Smooth muscle cell (in vitro differentiated cells): ENCODE measurements at regions not wholly inside any gene's neighbourhood (a gene's known extent, or its start where the extent isn't known, plus 50 kb on each side); places are given as distances from the start of the nearest gene placed in this dataset.

Source experiments
- DNase-seq: peaks from one replicate; lab custom pipeline; 2025; ENCODE audit not compliant: unreplicated experiment; lab: John Stamatoyannopoulos, UW
- H2AFZ ChIP-seq: fragments of 200-600 bp; sonication (generic); 2 replicates; pipeline ENCODE4 v1.6.0; 2016; ENCODE audit warnings: antibody characterized with exemption, low read depth, mild to moderate bottlenecking
- H3F3A ChIP-seq: fragments of 200-600 bp; sonication (generic); 2 replicates; pipeline ENCODE4 v1.6.0; 2017; ENCODE audit warnings: antibody characterized with exemption, low read depth
- H3K27ac ChIP-seq: fragments of 200-600 bp; sonication (generic); 2 replicates; pipeline ENCODE4 v1.5.1; 2016; ENCODE audit warnings: low read depth, mild to moderate bottlenecking
- H3K27me3 ChIP-seq: fragments of 200-600 bp; sonication (generic); 2 replicates; pipeline ENCODE4 v1.6.1; 2016; ENCODE audit warnings: low read depth, mild to moderate bottlenecking
- H3K36me3 ChIP-seq: fragments of 200-600 bp; sonication (generic); 2 replicates; pipeline ENCODE4 v1.5.1; 2016; ENCODE audit warnings: low read depth
- H3K4me1 ChIP-seq: fragments of 200-600 bp; sonication (generic); 2 replicates; pipeline ENCODE4 v1.5.1; 2016; ENCODE audit warnings: low read depth
- H3K4me2 ChIP-seq: fragments of 200-600 bp; sonication (generic); 2 replicates; pipeline ENCODE4 v1.6.0; 2016; ENCODE audit warnings: mild to moderate bottlenecking
- H3K4me3 ChIP-seq: fragments of 200-600 bp; sonication (generic); 2 replicates; pipeline ENCODE4 v1.5.1; 2016; ENCODE audit warnings: mild to moderate bottlenecking
- H3K79me2 ChIP-seq: fragments of 200-600 bp; sonication (generic); 2 replicates; pipeline ENCODE4 v1.6.0; 2016; ENCODE audit warnings: low read depth, mild to moderate bottlenecking
- H3K9ac ChIP-seq: fragments of 200-600 bp; sonication (generic); 2 replicates; pipeline ENCODE4 v1.6.0; 2016; ENCODE audit warnings: low read depth
- H3K9me3 ChIP-seq: fragments of 200-600 bp; sonication (generic); replicated peaks from 2 replicates; pipeline ENCODE4 v1.5.1; 2016; ENCODE audit warnings: low read depth
- H4K20me1 ChIP-seq: fragments of 200-600 bp; sonication (generic); 2 replicates; pipeline ENCODE4 v1.6.0; 2016; ENCODE audit warnings: low read depth
- WGBS: methylation state at CpG from one replicate; pipeline ENCODE4 v1.1.7; 2016; ENCODE audit warnings: low lambda C conversion rate; 5-methylcytosine and 5-hydroxymethylcytosine counted together
- TF ChIP-seq, protein P1 (sequence below): fragments of 200-600 bp; sonication (generic); IDR thresholded peaks from 2 replicates; pipeline ENCODE4 v1.5.1; 2017; ENCODE audit warnings: borderline replicate concordance, mild to moderate bottlenecking, antibody characterized with exemption; ENCODE audit not compliant: insufficient read depth, poor library complexity, severe bottlenecking

DNA sequence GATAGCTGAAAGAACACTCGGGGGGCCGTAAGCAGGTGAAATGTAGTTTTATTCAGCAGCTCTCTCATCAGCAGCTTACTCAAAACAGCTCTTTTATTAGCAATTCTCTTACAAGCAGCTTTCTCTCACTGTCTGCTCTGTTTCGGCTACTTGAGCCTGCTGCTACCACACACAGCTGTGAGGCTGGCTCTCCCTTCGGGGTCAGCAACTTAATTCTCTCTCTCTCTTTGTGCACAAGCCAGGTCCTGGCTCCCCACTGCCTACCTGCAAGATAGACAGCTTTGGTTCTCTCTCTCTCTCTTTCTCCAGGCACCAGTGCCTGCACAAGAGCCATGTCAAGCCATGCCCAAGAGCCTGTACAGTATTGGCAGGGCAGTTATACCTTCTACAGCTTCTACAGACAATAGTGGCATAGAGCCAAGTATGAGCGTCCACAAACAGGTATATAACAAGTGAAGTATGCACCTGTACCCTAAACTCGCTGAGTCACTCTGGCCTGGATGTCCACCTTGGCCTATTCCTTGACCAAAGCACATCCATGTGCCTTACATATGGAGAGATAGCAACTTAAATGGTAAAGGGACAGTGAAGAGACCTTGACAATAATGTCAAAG lies 110.8 kb downstream of the MTNR1B start:
- TF ChIP-seq, protein P1, sequence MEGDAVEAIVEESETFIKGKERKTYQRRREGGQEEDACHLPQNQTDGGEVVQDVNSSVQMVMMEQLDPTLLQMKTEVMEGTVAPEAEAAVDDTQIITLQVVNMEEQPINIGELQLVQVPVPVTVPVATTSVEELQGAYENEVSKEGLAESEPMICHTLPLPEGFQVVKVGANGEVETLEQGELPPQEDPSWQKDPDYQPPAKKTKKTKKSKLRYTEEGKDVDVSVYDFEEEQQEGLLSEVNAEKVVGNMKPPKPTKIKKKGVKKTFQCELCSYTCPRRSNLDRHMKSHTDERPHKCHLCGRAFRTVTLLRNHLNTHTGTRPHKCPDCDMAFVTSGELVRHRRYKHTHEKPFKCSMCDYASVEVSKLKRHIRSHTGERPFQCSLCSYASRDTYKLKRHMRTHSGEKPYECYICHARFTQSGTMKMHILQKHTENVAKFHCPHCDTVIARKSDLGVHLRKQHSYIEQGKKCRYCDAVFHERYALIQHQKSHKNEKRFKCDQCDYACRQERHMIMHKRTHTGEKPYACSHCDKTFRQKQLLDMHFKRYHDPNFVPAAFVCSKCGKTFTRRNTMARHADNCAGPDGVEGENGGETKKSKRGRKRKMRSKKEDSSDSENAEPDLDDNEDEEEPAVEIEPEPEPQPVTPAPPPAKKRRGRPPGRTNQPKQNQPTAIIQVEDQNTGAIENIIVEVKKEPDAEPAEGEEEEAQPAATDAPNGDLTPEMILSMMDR: no peak
- Histone ChIP-seq H3K27ac (no peak overlapping the region), H3K4me1 (peaks cover 31% of the 10 kb centered on the region), H3K36me3 (no peaks in the 10 kb centered on the region), H2AFZ (no peak overlapping the region), H3K27me3 (no peaks in the 10 kb centered on the region), H3F3A (no peaks in the 10 kb centered on the region), H4K20me1 (no peaks in the 10 kb centered on the region), H3K9ac (no peak overlapping the region), H3K4me2 (no peak overlapping the region), H3K9me3 (no peaks in the 10 kb centered on the region), H3K4me3 (no peak overlapping the region), H3K79me2 (no peaks in the 10 kb centered on the region)
- 92% methylated on average over 6 of the region's 6 CpGs for WGBS
- DNase-seq: no peak

DNA sequence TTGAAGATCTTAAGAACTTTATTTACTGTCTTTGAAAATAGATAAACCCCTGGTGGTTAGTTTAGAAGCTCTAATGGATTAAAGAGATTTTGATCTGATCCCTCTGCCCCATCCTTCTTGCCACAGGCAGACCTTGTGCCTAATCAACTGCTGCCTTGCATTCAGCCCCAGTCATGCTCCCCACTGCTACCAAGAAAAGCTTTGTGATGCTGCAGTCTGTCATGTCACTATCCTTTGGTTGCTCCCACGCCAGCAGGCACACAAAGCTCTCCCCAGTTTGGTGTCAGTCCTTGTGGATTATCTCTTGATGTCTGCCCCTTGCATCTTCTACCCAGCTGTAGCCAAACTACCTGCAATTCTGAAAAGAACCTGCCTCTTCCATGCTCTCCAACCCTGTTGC lies 112.2 kb downstream of the MTNR1B start:
- H3K27ac ChIP-seq: no peak overlapping the region
- H3K36me3 ChIP-seq: no peaks in the 10 kb centered on the region
- H3K9me3 ChIP-seq: no peaks in the 10 kb centered on the region
- H3K9ac ChIP-seq: no peak overlapping the region
- no peak overlapping the region for H2AFZ ChIP-seq
- H3K4me3 ChIP-seq: no peak overlapping the region
- H4K20me1 ChIP-seq: no peaks in the 10 kb centered on the region
- no peaks in the 10 kb centered on the region for H3F3A ChIP-seq
- H3K4me1 ChIP-seq: peaks cover 35% of the 10 kb centered on the region
- H3K79me2 ChIP-seq: no peaks in the 10 kb centered on the region
- 80% methylated on average over 1 of the region's 1 CpG for WGBS
- H3K27me3 ChIP-seq: no peaks in the 10 kb centered on the region
- DNase-seq: no peak
- no peak overlapping the region for H3K4me2 ChIP-seq
- TF ChIP-seq, protein P1: no peak

DNA sequence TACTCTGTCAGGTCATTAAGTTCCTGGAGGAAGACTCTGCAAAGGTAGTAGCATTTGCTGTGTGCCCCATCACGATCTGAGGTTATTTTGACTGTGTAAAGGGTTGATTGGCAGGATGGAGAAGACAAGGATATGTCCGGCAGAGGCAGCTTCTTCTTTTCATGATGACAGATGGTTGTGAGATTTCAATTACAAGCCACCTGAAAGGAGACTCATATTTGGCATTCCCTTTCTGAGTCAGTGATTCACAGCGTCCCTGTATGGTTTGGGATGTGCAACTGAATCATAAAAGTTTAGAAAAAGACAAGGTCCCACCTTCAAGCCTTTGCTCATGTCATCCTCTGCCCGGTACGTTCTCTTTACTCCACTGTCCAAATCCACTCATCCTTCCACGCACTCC lies 113.4 kb downstream of the MTNR1B start:
- Histone ChIP-seq H3K36me3 (no peaks in the 10 kb centered on the region), H3K4me3 (no peak overlapping the region), H4K20me1 (no peaks in the 10 kb centered on the region), H2AFZ (no peak overlapping the region), H3K27ac (no peak overlapping the region), H3K79me2 (no peaks in the 10 kb centered on the region), H3K4me2 (no peak overlapping the region), H3K27me3 (no peaks in the 10 kb centered on the region), H3F3A (no peaks in the 10 kb centered on the region), H3K9ac (no peak overlapping the region), H3K9me3 (no peaks in the 10 kb centered on the region), H3K4me1 (peaks cover 35% of the 10 kb centered on the region)
- no peak for DNase-seq
- WGBS: 86% methylated on average over 6 of the region's 6 CpGs
- TF ChIP-seq, protein P1: no peak

DNA sequence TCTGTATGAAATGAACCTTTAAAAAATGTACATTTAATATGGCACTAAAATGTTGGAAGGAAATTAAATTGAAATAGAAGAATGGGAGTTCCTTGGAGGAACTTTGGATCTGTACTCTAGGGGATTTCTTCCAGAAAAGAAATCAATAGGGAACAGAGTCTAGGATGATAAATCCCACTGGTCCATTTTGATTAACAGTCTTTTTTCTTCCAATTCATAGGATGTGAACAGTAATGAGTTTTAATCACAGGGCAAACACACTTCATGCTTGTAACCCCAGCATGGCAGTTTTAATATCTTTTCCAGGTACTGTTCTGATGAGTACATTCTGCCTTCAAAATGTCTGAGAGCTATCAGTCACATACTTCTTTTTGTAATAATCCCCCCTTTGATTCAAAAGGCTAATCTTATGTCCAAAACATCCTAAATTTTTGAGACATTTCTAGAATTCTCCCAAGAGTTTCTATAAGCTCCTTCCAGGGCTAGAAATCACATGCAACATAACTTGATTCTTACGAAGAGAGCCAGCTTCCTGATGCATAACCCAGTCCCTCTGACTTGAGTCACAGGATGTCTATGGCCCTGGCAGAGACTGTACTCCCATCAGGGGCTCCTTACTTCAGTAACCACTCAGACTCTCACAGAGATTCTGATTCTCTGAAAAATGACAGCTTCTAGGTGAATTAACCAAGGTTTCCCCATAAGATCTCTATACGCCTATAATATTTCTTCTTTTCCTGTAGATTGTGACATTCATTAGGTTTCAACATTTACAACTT lies 112.9 kb downstream of the SLC36A4 start:
- Histone ChIP-seq H4K20me1 (no peaks in the 10 kb centered on the region), H3K4me3 (no peak overlapping the region), H3K9ac (no peak overlapping the region), H3K79me2 (no peaks in the 10 kb centered on the region), H3K4me1 (peaks cover 34% of the 10 kb centered on the region), H3K27me3 (no peaks in the 10 kb centered on the region), H3K36me3 (no peaks in the 10 kb centered on the region), H2AFZ (no peak overlapping the region), H3K4me2 (no peak overlapping the region), H3K9me3 (no peaks in the 10 kb centered on the region), H3F3A (no peaks in the 10 kb centered on the region), H3K27ac (no peak overlapping the region)
- DNase-seq: no peak
- WGBS: 72% methylated on average over 2 of the region's 2 CpGs
- TF ChIP-seq, protein P1: no peak
